ENCODE measurements at regions not wholly inside any gene's neighbourhood (a gene's known extent, or its start where the extent isn't known, plus 50 kb on each side); places are given as distances from the start of the nearest gene placed in this dataset.

DNA sequence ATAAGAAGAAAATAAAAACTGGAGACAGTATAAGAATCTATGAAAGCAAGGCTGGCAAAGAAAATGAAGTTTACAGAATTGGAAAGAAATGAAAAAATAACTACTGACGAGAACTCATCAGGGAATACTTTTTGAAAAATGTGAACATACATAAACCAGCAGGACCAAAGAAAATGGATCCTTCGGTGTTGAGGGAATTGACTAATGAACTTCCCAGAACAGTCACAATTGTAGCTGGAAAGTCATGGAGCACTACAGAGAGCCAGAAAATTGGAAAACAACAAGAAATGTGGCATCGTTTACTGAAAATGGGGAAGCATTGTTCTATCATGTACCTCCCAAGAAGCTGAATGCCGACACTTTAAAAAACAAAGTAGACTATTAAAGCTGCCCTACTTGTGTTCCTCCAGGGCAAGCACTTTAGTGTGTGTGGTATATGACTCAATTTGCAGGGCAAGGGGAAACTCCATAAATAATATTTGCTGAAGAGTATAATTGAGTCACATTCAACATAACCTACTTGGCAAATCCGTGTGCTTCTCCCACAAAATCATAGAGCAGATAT is 1221.6 kb upstream of the NRXN1 start:
- no peak overlapping the region for H3K27ac ChIP-seq
- no peak overlapping the region for H2AFZ ChIP-seq
- no peaks in the 10 kb centered on the region for H3K4me1 ChIP-seq (ENCODE audit: insufficient read depth)
- TF ChIP-seq EZH2 (IDR thresholded peaks at IDR 0.05; ENCODE audit: borderline replicate concordance), result no peak
- no peak for DNase-seq (ENCODE audit: low spot score)
- no peaks in the 10 kb centered on the region for H3K36me3 ChIP-seq (replicated peaks; ENCODE audit: insufficient read depth, low read depth)
- no peaks in the 10 kb centered on the region for H3K9me3 ChIP-seq (ENCODE audit: low read depth)
- H4K20me1 ChIP-seq (ENCODE audit: insufficient read depth, poor library complexity, severe bottlenecking), result no peaks in the 10 kb centered on the region
- WGBS (ENCODE audit: low lambda C conversion rate, missing lambda C conversion rate), result 83% methylated on average over 5 of the region's 5 CpGs
- H3K9me2 ChIP-seq (replicated peaks; ENCODE audit: insufficient read depth), result no peaks in the 10 kb centered on the region
- H3K79me2 ChIP-seq, result no peaks in the 10 kb centered on the region
- no peak overlapping the region for H3K4me3 ChIP-seq
- no peaks in the 10 kb centered on the region for H3K27me3 ChIP-seq
- H3K4me2 ChIP-seq, result no peak overlapping the region

GRCh38 chr2:52238782-52239181 is 1206.8 kb upstream of the NRXN1 start:
- no peak overlapping the region for H3K4me2 ChIP-seq
- H3K27me3 ChIP-seq, result no peaks in the 10 kb centered on the region
- no peaks in the 10 kb centered on the region for H4K20me1 ChIP-seq (ENCODE audit: insufficient read depth, poor library complexity, severe bottlenecking)
- TF ChIP-seq EZH2 (IDR thresholded peaks at IDR 0.05; ENCODE audit: borderline replicate concordance), result no peak
- TF ChIP-seq EZH2phosphoT487 (IDR thresholded peaks at IDR 0.05; ENCODE audit: low read depth, severe bottlenecking, unreplicated experiment), result no peak
- TF ChIP-seq CTCF (IDR thresholded peaks at IDR 0.05; ENCODE audit: poor library complexity), result no peak
- no peaks in the 10 kb centered on the region for H3K4me1 ChIP-seq (ENCODE audit: insufficient read depth)
- WGBS (ENCODE audit: low lambda C conversion rate, missing lambda C conversion rate), result 79% methylated on average over 1 of the region's 1 CpG
- no peaks in the 10 kb centered on the region for H3K9me3 ChIP-seq (ENCODE audit: low read depth)
- no peaks in the 10 kb centered on the region for H3K9me2 ChIP-seq (replicated peaks; ENCODE audit: insufficient read depth)
- H3K27ac ChIP-seq, result no peak overlapping the region
- H3K4me3 ChIP-seq, result no peak overlapping the region
- H2AFZ ChIP-seq, result no peak overlapping the region
- no peaks in the 10 kb centered on the region for H3K36me3 ChIP-seq (replicated peaks; ENCODE audit: insufficient read depth, low read depth)
- H3K79me2 ChIP-seq, result no peaks in the 10 kb centered on the region
- no peak for DNase-seq (ENCODE audit: low spot score)

GRCh38 chr2:52222128-52222527 is 1190.2 kb upstream of the NRXN1 start:
- Histone ChIP-seq H3K27me3 (no peaks in the 10 kb centered on the region), H3K4me3 (no peak overlapping the region), H2AFZ (no peak overlapping the region), H4K20me1 (ENCODE audit: insufficient read depth, poor library complexity, severe bottlenecking) (no peaks in the 10 kb centered on the region), H3K4me2 (no peak overlapping the region), H3K4me1 (ENCODE audit: insufficient read depth) (no peaks in the 10 kb centered on the region), H3K36me3 (replicated peaks; ENCODE audit: insufficient read depth, low read depth) (no peaks in the 10 kb centered on the region), H3K79me2 (no peaks in the 10 kb centered on the region), H3K9me2 (replicated peaks; ENCODE audit: insufficient read depth) (no peaks in the 10 kb centered on the region), H3K9me3 (ENCODE audit: low read depth) (no peaks in the 10 kb centered on the region), H3K27ac (no peak overlapping the region)
- DNase-seq (ENCODE audit: low spot score), result no peak
- TF ChIP-seq EZH2 (IDR thresholded peaks at IDR 0.05; ENCODE audit: borderline replicate concordance) (no peak), EZH2phosphoT487 (IDR thresholded peaks at IDR 0.05; ENCODE audit: low read depth, severe bottlenecking, unreplicated experiment) (no peak), CTCF (IDR thresholded peaks at IDR 0.05; ENCODE audit: poor library complexity) (no peak)
- 86% methylated on average over 2 of the region's 2 CpGs for WGBS (ENCODE audit: low lambda C conversion rate, missing lambda C conversion rate)

DNA sequence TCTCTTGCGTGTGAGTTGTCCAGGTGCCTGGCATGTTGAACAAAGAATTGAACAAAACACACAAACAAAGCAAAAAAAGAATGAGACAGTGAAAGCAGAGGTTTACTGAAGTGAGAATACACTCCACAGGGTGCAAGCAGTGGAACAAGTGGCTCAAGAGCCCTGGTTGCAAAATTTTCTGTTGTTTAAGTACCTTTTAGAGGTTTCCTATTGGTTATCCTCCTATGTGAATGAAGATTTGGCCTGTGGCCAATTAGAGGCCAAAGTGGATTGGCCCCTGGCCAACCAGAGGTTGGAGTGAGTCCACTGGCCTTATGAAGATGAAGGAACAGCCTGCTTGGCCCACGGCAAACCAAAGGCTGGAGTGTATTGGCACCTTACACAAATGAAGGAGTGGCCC is 1188.5 kb upstream of the NRXN1 start:
- peak; percentile 7 for DNase-seq (ENCODE audit: low spot score)
- no peaks in the 10 kb centered on the region for H3K36me3 ChIP-seq (replicated peaks; ENCODE audit: insufficient read depth, low read depth)
- WGBS (ENCODE audit: low lambda C conversion rate, missing lambda C conversion rate), result 91% methylated on average over 2 of the region's 2 CpGs

More for the DNA sequence above, 1188.5 kb upstream of the NRXN1 start:
- Histone ChIP-seq H3K9me2 (replicated peaks; ENCODE audit: insufficient read depth) (no peaks in the 10 kb centered on the region), H4K20me1 (ENCODE audit: insufficient read depth, poor library complexity, severe bottlenecking) (no peaks in the 10 kb centered on the region), H3K4me2 (no peak overlapping the region), H3K27me3 (no peaks in the 10 kb centered on the region), H3K9me3 (ENCODE audit: low read depth) (no peaks in the 10 kb centered on the region), H3K4me1 (ENCODE audit: insufficient read depth) (no peaks in the 10 kb centered on the region), H3K27ac (no peak overlapping the region), H2AFZ (no peak overlapping the region), H3K4me3 (no peak overlapping the region), H3K79me2 (no peaks in the 10 kb centered on the region)
- TF ChIP-seq CTCF (IDR thresholded peaks at IDR 0.05; ENCODE audit: poor library complexity), result no peak
- no peak for TF ChIP-seq EZH2 (IDR thresholded peaks at IDR 0.05; ENCODE audit: borderline replicate concordance)
- TF ChIP-seq EZH2phosphoT487 (IDR thresholded peaks at IDR 0.05; ENCODE audit: low read depth, severe bottlenecking, unreplicated experiment), result no peak
